Neural cell (in vitro differentiated cells): ENCODE measurements at regions not wholly inside any gene's neighbourhood (a gene's known extent, or its start where the extent isn't known, plus 50 kb on each side); places are given as distances from the start of the nearest gene placed in this dataset.
A peak's percentile ranks its signal among the peaks of the same experiment; 100 is the strongest.
"Not testable (repeated sequence)": the region's sequence is repeated elsewhere in the genome, so short reads cannot be mapped to it uniquely, and the experiment has no call there.

ENCODE experiments used
- H2AFZ ChIP-seq: fragments of 200-600, 300-800 bp; sonication (generic), shearing (Covaris generic); 2 replicates; pipeline ENCODE4 v1.6.0; 2014; ENCODE audit warnings: low read depth, mild to moderate bottlenecking, antibody characterized with exemption, low read length, moderate library complexity
- H3F3A ChIP-seq: fragments of 200-600 bp; shearing (Covaris generic); 2 replicates; pipeline ENCODE4 v1.6.1; 2016; ENCODE audit warnings: mild to moderate bottlenecking, moderate library complexity, mixed read lengths, antibody characterized with exemption, low read length; ENCODE audit not compliant: insufficient read depth, poor library complexity, severe bottlenecking
- H3K27ac ChIP-seq: fragments of 200-600, 300-800 bp; sonication (generic), shearing (Covaris generic); 2 replicates; pipeline ENCODE4 v1.5.1; 2014; ENCODE audit warnings: mild to moderate bottlenecking, low read length, moderate library complexity
- H3K27me3 ChIP-seq: fragments of 300-800, 200-600 bp; sonication (generic), shearing (Covaris generic); 2 replicates; pipeline ENCODE4 v1.6.0; 2014; ENCODE audit warnings: mild to moderate bottlenecking, low read depth, low read length, moderate library complexity; ENCODE audit not compliant: insufficient read depth
- H3K36me3 ChIP-seq: fragments of 300-800, 200-600 bp; sonication (generic), shearing (Covaris generic); 2 replicates; pipeline ENCODE4 v1.5.1; 2014; ENCODE audit warnings: mild to moderate bottlenecking, antibody characterized with exemption, low read length, moderate library complexity; ENCODE audit not compliant: insufficient read depth
- H3K4me2 ChIP-seq: fragments of 300-800, 200-600 bp; sonication (generic), shearing (Covaris generic); 2 replicates; pipeline ENCODE4 v1.6.0; 2014; ENCODE audit warnings: mild to moderate bottlenecking, low read length
- H3K4me3 ChIP-seq: fragments of 300-800, 200-600 bp; sonication (generic), shearing (Covaris generic); 2 replicates; pipeline ENCODE4 v1.5.1; 2014; ENCODE audit warnings: mild to moderate bottlenecking, low read length, moderate library complexity
- H3K79me2 ChIP-seq: fragments of 200-600 bp; shearing (Covaris generic); replicated peaks from 2 replicates; pipeline ENCODE4 v1.6.0; 2014; ENCODE audit warnings: mild to moderate bottlenecking, low read length, moderate library complexity; ENCODE audit not compliant: insufficient read depth
- H3K9ac ChIP-seq: fragments of 300-800, 200-600 bp; sonication (generic), shearing (Covaris generic); 2 replicates; pipeline ENCODE4 v1.6.1; 2016; ENCODE audit warnings: mild to moderate bottlenecking, low read length, mixed read lengths
- H3K9me2 ChIP-seq: fragments of 200-600 bp; shearing (Covaris generic); 2 replicates; pipeline ENCODE4 v1.6.1; 2016; ENCODE audit warnings: mild to moderate bottlenecking, low read length, mixed read lengths; ENCODE audit not compliant: insufficient read depth
- H3K9me3 ChIP-seq: fragments of 200-600, 300-800 bp; sonication (generic), shearing (Covaris generic); 2 replicates; pipeline ENCODE4 v1.6.1; 2016; ENCODE audit warnings: mild to moderate bottlenecking, mixed run types, low read length, moderate library complexity, mixed read lengths
- H4K20me1 ChIP-seq: fragments of 200-600 bp; shearing (Covaris generic); 2 replicates; pipeline ENCODE4 v1.6.1; 2016; ENCODE audit warnings: mild to moderate bottlenecking, mixed run types; ENCODE audit not compliant: insufficient read depth
- EP300 ChIP-seq: fragments of 450-650 bp; conservative IDR thresholded peaks from 2 replicates; pipeline ENCODE4 v1.6.1; 2014; ENCODE audit warnings: antibody characterized with exemption, mild to moderate bottlenecking, moderate library complexity; ENCODE audit not compliant: poor library complexity, severe bottlenecking
- EZH2 ChIP-seq: fragments of 200-600, 300-800 bp; shearing (Covaris generic), sonication (generic); IDR thresholded peaks from 2 replicates; pipeline ENCODE4 v1.6.1; 2014; ENCODE audit warnings: antibody characterized with exemption, low read length, borderline replicate concordance, mild to moderate bottlenecking; ENCODE audit not compliant: insufficient read depth, poor library complexity, severe bottlenecking
- MXI1 ChIP-seq: fragments of 450-650 bp; conservative IDR thresholded peaks from 2 replicates; pipeline ENCODE4 v1.6.1; 2014; ENCODE audit warnings: antibody characterized with exemption, mild to moderate bottlenecking; ENCODE audit not compliant: poor library complexity, severe bottlenecking
- POLR2AphosphoS5 ChIP-seq: IDR thresholded peaks from 2 replicates; pipeline ENCODE4 v1.6.1; 2012
- RAD21 ChIP-seq: fragments of 450-650 bp; conservative IDR thresholded peaks from 2 replicates; pipeline ENCODE4 v1.6.1; 2014; ENCODE audit warnings: antibody characterized with exemption, mild to moderate bottlenecking, moderate library complexity
- SMC3 ChIP-seq: fragments of 450-650 bp; conservative IDR thresholded peaks from 2 replicates; pipeline ENCODE4 v1.6.1; 2014; ENCODE audit warnings: antibody characterized with exemption, mild to moderate bottlenecking, moderate library complexity; ENCODE audit not compliant: poor library complexity
- TAF1 ChIP-seq: IDR thresholded peaks from 2 replicates; pipeline ENCODE4 v1.6.1; 2012; ENCODE audit warnings: low read depth
- TF ChIP-seq, protein P1 (sequence below): fragments of 450-650 bp; IDR thresholded peaks from 2 replicates; pipeline ENCODE4 v1.5.1; 2014; ENCODE audit warnings: antibody characterized with exemption, mild to moderate bottlenecking, moderate library complexity; ENCODE audit not compliant: poor library complexity, severe bottlenecking
- TF ChIP-seq, protein P2 (sequence below): IDR thresholded peaks from 2 replicates; pipeline ENCODE4 v1.6.1; 2012; ENCODE audit warnings: borderline replicate concordance

DNA sequence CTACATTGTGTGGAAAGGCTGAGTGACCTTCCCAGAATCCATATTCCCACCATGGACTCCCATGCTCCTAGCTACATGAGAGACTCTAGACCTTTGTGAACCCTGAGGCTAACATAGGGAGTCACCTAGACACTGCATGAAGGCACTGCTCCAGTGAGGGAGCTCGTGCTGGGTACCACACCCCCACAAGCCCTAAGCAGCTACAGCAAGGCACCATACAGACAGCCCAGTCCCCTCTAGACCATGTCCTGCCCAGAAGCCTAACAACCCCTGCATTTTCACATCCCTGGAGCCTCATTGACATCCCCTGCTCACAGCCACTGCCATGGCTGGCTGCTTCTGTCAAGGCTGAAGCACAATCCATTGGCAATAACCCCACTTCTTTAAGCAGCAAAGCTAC is 176.5 kb upstream of the CTNND2 start:
- Histone ChIP-seq H3K9me3 (no peaks in the 10 kb centered on the region), H3K9me2 (no peaks in the 10 kb centered on the region), H3K36me3 (no peaks in the 10 kb centered on the region), H3K4me3 (no peak overlapping the region), H3F3A (no peaks in the 10 kb centered on the region), H3K27me3 (no peaks in the 10 kb centered on the region), H3K9ac (no peak overlapping the region), H3K4me2 (no peak overlapping the region), H3K27ac (no peak overlapping the region), H4K20me1 (no peaks in the 10 kb centered on the region), H2AFZ (no peak overlapping the region), H3K79me2 (no peaks in the 10 kb centered on the region)
- TF ChIP-seq, protein P1, sequence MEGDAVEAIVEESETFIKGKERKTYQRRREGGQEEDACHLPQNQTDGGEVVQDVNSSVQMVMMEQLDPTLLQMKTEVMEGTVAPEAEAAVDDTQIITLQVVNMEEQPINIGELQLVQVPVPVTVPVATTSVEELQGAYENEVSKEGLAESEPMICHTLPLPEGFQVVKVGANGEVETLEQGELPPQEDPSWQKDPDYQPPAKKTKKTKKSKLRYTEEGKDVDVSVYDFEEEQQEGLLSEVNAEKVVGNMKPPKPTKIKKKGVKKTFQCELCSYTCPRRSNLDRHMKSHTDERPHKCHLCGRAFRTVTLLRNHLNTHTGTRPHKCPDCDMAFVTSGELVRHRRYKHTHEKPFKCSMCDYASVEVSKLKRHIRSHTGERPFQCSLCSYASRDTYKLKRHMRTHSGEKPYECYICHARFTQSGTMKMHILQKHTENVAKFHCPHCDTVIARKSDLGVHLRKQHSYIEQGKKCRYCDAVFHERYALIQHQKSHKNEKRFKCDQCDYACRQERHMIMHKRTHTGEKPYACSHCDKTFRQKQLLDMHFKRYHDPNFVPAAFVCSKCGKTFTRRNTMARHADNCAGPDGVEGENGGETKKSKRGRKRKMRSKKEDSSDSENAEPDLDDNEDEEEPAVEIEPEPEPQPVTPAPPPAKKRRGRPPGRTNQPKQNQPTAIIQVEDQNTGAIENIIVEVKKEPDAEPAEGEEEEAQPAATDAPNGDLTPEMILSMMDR = no peak
- no peak for TF ChIP-seq EP300
- no peak for TF ChIP-seq POLR2AphosphoS5
- TF ChIP-seq SMC3 = no peak
- no peak for TF ChIP-seq MXI1
- no peak for TF ChIP-seq EZH2
- no peak for TF ChIP-seq RAD21
- no peak for TF ChIP-seq TAF1
- TF ChIP-seq, protein P2, sequence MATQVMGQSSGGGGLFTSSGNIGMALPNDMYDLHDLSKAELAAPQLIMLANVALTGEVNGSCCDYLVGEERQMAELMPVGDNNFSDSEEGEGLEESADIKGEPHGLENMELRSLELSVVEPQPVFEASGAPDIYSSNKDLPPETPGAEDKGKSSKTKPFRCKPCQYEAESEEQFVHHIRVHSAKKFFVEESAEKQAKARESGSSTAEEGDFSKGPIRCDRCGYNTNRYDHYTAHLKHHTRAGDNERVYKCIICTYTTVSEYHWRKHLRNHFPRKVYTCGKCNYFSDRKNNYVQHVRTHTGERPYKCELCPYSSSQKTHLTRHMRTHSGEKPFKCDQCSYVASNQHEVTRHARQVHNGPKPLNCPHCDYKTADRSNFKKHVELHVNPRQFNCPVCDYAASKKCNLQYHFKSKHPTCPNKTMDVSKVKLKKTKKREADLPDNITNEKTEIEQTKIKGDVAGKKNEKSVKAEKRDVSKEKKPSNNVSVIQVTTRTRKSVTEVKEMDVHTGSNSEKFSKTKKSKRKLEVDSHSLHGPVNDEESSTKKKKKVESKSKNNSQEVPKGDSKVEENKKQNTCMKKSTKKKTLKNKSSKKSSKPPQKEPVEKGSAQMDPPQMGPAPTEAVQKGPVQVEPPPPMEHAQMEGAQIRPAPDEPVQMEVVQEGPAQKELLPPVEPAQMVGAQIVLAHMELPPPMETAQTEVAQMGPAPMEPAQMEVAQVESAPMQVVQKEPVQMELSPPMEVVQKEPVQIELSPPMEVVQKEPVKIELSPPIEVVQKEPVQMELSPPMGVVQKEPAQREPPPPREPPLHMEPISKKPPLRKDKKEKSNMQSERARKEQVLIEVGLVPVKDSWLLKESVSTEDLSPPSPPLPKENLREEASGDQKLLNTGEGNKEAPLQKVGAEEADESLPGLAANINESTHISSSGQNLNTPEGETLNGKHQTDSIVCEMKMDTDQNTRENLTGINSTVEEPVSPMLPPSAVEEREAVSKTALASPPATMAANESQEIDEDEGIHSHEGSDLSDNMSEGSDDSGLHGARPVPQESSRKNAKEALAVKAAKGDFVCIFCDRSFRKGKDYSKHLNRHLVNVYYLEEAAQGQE = no peak

DNA sequence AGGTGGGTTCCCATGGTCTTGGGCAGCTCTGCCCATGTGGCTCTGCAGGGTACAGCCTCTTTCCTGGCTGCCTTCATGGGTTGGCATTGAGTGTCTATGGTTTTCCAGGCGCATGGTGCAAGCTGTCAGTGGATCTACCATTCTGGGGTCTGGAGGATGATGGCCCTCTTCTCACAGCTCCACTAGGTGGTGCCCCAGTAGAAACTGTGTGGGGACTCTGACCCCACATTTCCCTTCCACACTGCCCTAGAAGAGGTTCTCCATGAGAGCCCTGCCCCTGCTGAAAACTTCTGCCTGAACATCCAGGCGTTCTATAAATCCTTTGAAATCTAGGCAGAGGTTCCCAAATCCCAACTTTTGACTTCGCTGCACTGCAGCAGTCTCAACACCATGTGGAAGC is 174.0 kb upstream of the CTNND2 start:
- H3K4me3 ChIP-seq, H3K9me3 ChIP-seq, H3F3A ChIP-seq, H3K9ac ChIP-seq, H3K79me2 ChIP-seq, H3K36me3 ChIP-seq, H4K20me1 ChIP-seq, H3K27me3 ChIP-seq, H3K4me2 ChIP-seq, H2AFZ ChIP-seq, H3K27ac ChIP-seq, H3K9me2 ChIP-seq: not testable (repeated sequence)

DNA sequence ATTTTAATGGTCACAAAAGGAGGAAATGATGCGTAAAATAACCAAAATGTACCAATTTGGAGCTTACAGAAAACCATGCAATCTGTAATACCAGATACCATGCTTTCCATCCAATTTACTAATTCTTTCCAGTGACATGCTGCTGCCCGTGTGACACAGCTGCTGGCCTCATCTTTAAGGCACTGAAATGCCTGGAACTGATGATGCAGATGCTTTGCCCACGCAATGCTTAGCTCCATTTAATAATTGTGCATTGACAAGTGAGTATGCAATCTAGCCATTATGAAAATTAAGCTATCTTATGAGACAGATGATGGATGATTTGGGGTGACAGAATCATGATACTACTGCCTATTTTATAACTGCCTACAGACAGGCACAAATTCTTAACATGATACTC is 169.2 kb upstream of the CTNND2 start:
- no peaks in the 10 kb centered on the region for H4K20me1 ChIP-seq
- H3K4me2 ChIP-seq = no peak overlapping the region

More for the DNA sequence above, 169.2 kb upstream of the CTNND2 start:
- Histone ChIP-seq H3K9ac (no peak overlapping the region), H3K27me3 (no peaks in the 10 kb centered on the region), H3K9me3 (no peaks in the 10 kb centered on the region), H3K79me2 (no peaks in the 10 kb centered on the region), H3F3A (no peaks in the 10 kb centered on the region), H3K4me3 (peak overlapping the region; percentile 19), H3K27ac (peak overlapping the region; percentile 16), H3K36me3 (no peaks in the 10 kb centered on the region), H3K9me2 (no peaks in the 10 kb centered on the region), H2AFZ (no peak overlapping the region)
- TF ChIP-seq, protein P1 = no peak
- TF ChIP-seq EP300 (peak; percentile 64), POLR2AphosphoS5 (peak; percentile 54), TAF1 (no peak)
